IMR-90 (cell line): ENCODE measurements at regions not wholly inside any gene's neighbourhood (a gene's known extent, or its start where the extent isn't known, plus 50 kb on each side); places are given as distances from the start of the nearest gene placed in this dataset.

ENCODE experiments used
- FOS ChIP-seq: fragments of 150-350 bp; IDR thresholded peaks from 2 replicates; pipeline ENCODE4 v1.6.1; 2016; ENCODE audit warnings: low read depth, low read length
- POLR2A ChIP-seq: IDR thresholded peaks from 2 replicates; pipeline ENCODE4 v1.6.1; 2012; ENCODE audit warnings: mild to moderate bottlenecking, low read depth, low read length
- RAD21 ChIP-seq: IDR thresholded peaks from 2 replicates; pipeline ENCODE4 v1.6.1; 2012; ENCODE audit warnings: low read length, improper control_type of control experiment
- TF ChIP-seq, protein P1 (sequence below): conservative IDR thresholded peaks from 2 replicates; pipeline ENCODE4 v1.5.1; 2012; ENCODE audit warnings: mild to moderate bottlenecking, low read depth, low read length, improper control_type of control experiment
- TF ChIP-seq, protein P2 (sequence below): fragments of 150-350 bp; IDR thresholded peaks from 2 replicates; pipeline ENCODE4 v1.6.1; 2017; ENCODE audit warnings: mild to moderate bottlenecking, antibody characterized with exemption, low read length, low read depth

DNA sequence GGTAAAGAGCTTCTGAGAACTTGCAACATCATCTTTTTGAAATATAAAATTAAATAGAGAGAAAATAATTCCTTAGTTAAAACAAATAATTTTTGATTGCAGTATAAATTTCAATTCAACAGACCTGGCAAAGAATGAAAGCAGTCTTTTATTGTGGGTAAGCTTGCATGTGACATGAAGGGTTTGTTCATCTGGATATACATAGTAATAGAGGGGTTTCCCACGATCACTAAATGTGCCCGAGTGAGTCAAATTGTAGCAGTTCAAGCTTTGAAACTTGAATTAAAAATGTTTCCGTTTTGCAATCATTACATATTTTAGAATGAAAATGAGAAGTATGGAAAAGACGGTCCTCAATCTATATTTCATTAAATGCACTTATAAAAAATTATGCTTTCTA lies 658.4 kb upstream of the MBL2 start:
- TF ChIP-seq RAD21: no peak
- TF ChIP-seq, protein P1, sequence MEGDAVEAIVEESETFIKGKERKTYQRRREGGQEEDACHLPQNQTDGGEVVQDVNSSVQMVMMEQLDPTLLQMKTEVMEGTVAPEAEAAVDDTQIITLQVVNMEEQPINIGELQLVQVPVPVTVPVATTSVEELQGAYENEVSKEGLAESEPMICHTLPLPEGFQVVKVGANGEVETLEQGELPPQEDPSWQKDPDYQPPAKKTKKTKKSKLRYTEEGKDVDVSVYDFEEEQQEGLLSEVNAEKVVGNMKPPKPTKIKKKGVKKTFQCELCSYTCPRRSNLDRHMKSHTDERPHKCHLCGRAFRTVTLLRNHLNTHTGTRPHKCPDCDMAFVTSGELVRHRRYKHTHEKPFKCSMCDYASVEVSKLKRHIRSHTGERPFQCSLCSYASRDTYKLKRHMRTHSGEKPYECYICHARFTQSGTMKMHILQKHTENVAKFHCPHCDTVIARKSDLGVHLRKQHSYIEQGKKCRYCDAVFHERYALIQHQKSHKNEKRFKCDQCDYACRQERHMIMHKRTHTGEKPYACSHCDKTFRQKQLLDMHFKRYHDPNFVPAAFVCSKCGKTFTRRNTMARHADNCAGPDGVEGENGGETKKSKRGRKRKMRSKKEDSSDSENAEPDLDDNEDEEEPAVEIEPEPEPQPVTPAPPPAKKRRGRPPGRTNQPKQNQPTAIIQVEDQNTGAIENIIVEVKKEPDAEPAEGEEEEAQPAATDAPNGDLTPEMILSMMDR: no peak
- TF ChIP-seq POLR2A: no peak
- TF ChIP-seq, protein P2, sequence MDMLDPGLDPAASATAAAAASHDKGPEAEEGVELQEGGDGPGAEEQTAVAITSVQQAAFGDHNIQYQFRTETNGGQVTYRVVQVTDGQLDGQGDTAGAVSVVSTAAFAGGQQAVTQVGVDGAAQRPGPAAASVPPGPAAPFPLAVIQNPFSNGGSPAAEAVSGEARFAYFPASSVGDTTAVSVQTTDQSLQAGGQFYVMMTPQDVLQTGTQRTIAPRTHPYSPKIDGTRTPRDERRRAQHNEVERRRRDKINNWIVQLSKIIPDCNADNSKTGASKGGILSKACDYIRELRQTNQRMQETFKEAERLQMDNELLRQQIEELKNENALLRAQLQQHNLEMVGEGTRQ: no peak
- no peak for TF ChIP-seq FOS
